Type B pancreatic cell (in vitro differentiated cells): ENCODE measurements at regions not wholly inside any gene's neighbourhood (a gene's known extent, or its start where the extent isn't known, plus 50 kb on each side); places are given as distances from the start of the nearest gene placed in this dataset.
"Not testable (repeated sequence)": the region's sequence is repeated elsewhere in the genome, so short reads cannot be mapped to it uniquely, and the experiment has no call there.

ENCODE experiments used
- DNase-seq: peaks from one replicate; pipeline ENCODE4 v3.0.0; 2021; ENCODE audit warnings: mixed read lengths; ENCODE audit not compliant: unreplicated experiment; ENCODE audit errors: extremely low spot score
- H3K27ac Mint-ChIP-seq: 2 replicates; pipeline ENCODE4 v1.8.0; 2021; ENCODE audit warnings: mild to moderate bottlenecking, mixed read lengths
- H3K27me3 Mint-ChIP-seq: 2 replicates; pipeline ENCODE4 v1.8.0; 2021; ENCODE audit warnings: mixed read lengths
- H3K36me3 Mint-ChIP-seq: 2 replicates; pipeline ENCODE4 v1.8.0; 2021; ENCODE audit warnings: mixed read lengths
- H3K4me1 Mint-ChIP-seq: one replicate; pipeline ENCODE4 v1.8.0; 2021; ENCODE audit warnings: mixed read lengths; ENCODE audit not compliant: unreplicated experiment
- H3K4me3 Mint-ChIP-seq: 2 replicates; pipeline ENCODE4 v1.8.0; 2021; ENCODE audit warnings: mild to moderate bottlenecking, mixed read lengths
- H3K9me3 Mint-ChIP-seq: 2 replicates; pipeline ENCODE4 v1.8.0; 2021; ENCODE audit warnings: mixed read lengths
- TF ChIP-seq, protein P1 (sequence below): fragments of 200-600 bp; sonication (generic); conservative IDR thresholded peaks from 2 replicates; pipeline ENCODE4 v1.5.0; 2021; ENCODE audit warnings: antibody characterized with exemption, mild to moderate bottlenecking

DNA sequence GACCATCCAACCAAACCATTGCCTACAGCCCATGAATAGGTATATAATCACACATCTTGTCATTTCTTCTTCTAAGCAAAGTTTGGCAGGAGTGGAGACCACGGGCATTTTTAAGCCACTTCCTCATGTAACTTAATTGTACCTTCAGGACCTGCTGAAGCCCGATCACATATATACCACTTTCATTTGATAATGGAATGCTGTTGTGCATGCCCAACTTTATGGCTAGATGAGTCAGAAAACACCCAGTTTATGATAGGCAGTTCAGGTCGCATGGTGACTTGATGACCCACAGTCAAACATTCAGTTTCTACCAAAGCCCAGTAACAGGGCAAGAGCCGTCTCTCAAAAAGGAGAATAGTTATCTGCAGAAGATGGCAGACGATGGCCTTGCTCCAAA lies 2295.0 kb upstream of the ACO1 start:
- Mint-ChIP-seq H3K9me3 (no peaks in the 10 kb centered on the region), H3K4me3 (no peak overlapping the region), H3K27ac (no peak overlapping the region), H3K4me1 (no peaks in the 10 kb centered on the region), H3K36me3 (no peaks in the 10 kb centered on the region), H3K27me3 (no peaks in the 10 kb centered on the region)
- DNase-seq, result no peak
- TF ChIP-seq, protein P1, sequence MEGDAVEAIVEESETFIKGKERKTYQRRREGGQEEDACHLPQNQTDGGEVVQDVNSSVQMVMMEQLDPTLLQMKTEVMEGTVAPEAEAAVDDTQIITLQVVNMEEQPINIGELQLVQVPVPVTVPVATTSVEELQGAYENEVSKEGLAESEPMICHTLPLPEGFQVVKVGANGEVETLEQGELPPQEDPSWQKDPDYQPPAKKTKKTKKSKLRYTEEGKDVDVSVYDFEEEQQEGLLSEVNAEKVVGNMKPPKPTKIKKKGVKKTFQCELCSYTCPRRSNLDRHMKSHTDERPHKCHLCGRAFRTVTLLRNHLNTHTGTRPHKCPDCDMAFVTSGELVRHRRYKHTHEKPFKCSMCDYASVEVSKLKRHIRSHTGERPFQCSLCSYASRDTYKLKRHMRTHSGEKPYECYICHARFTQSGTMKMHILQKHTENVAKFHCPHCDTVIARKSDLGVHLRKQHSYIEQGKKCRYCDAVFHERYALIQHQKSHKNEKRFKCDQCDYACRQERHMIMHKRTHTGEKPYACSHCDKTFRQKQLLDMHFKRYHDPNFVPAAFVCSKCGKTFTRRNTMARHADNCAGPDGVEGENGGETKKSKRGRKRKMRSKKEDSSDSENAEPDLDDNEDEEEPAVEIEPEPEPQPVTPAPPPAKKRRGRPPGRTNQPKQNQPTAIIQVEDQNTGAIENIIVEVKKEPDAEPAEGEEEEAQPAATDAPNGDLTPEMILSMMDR, result no peak

DNA sequence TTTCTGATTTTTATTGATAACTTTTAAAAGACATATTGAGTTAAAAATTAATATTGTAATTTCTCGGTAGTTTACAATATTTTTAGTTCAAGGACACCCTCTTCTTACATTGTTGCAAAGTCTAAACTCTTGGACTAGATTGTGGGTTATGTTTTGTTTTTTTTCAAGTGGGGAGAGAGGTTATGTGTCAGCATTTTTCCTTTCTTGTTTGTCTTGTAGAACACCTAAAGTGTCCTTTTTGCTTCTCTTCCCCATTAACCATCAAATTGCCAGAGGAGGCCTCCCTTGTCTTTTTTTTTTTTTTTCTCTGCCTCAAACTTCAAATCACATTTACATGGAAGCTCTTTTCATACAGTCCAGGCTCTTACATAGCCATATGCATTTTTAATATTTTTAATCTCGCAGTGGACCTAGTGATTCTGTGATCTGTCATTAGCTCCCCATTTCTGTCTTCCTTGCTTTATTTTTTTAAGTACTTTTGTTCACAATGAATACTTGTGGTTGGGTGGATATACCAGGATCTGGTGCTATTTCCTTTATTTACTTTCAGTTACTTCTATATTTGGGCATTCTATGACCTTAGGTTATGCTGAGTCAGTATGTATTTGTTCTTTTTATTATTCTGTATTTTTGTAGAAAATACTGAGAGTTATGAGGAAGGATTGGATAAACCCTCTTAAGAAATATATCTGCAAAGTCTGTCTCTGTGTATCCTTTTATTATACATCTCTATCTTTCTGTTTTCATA lies 2280.6 kb upstream of the ACO1 start:
- TF ChIP-seq, protein P1, result no peak
- H3K36me3 Mint-ChIP-seq, result no peaks in the 10 kb centered on the region
- H3K27me3 Mint-ChIP-seq, result no peaks in the 10 kb centered on the region
- H3K4me3 Mint-ChIP-seq, result no peak overlapping the region
- DNase-seq, result no peak
- no peak overlapping the region for H3K27ac Mint-ChIP-seq
- H3K9me3 Mint-ChIP-seq, result peaks cover 4% of the 10 kb centered on the region
- H3K4me1 Mint-ChIP-seq, result no peaks in the 10 kb centered on the region

DNA sequence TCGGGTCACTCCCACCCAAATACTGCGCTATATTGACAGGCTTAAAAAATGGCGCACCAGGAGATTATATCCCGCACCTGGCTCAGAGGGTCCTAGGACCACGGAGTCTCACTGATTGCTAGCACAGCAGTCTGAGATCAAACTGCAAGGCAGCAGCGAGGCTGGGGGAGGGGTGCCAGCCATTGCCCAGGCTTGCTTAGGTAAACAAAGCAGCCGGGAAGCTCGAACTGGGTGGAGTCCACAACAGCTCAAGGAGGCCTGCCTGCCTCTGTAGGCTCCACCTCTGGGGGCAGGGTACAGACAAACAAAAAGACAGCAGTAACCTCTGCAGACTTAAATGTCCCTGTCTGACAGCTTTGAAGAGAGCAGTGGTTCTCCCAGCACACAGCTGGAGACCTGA lies 2277.3 kb upstream of the ACO1 start:
- H3K4me3 Mint-ChIP-seq, H3K27ac Mint-ChIP-seq, H3K27me3 Mint-ChIP-seq, DNase-seq, H3K9me3 Mint-ChIP-seq, H3K36me3 Mint-ChIP-seq, H3K4me1 Mint-ChIP-seq: not testable (repeated sequence)

DNA sequence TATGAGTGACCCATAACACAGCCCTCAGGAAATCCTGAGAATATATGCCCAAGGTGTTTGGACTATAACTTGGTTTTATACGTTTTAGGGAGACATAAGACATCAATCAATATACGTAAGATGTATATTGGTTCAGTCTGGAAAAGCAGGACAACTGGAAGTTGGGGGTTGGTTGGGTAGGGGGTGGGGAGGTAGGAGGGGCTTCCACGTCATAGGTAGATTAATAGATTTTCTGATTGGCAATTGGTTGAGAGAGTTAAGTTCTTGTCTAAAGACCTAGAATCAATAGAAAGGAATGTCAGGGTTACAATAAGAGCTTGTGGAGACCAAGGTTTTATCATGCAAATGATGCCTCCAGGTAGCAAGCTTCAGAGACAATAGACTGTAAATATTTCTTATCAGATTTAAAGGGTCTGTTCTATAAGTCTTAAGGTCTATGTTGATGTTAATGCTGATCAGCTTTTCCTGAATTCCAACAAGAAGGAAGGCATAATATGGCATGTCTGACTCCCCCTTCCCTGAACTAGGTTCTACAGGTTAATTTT lies 2267.7 kb upstream of the ACO1 start:
- H3K4me3 Mint-ChIP-seq, result no peak overlapping the region
- no peaks in the 10 kb centered on the region for H3K9me3 Mint-ChIP-seq
- H3K36me3 Mint-ChIP-seq, result no peaks in the 10 kb centered on the region
- H3K27ac Mint-ChIP-seq, result no peak overlapping the region
- TF ChIP-seq, protein P1, result no peak
- no peaks in the 10 kb centered on the region for H3K27me3 Mint-ChIP-seq
- no peaks in the 10 kb centered on the region for H3K4me1 Mint-ChIP-seq
- no peak for DNase-seq

DNA sequence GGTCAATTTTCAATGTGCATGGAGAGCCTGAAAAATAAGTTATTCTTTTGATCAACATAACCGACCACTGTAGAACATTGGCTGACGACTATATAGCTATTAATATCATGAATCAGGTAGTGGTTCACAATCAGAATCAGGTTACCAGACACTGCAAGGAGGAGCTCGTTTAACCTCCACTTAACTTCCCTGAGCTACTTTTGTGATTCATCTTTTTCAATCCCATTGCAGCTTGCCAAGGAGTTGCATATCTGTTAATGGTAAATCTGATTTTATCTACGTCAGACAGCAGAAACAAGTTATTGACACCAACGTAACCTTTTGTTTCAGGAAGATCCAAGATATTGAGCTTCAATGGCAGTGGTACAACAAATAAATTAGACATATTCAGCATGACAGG lies 2263.8 kb upstream of the ACO1 start:
- H3K27me3 Mint-ChIP-seq, result no peaks in the 10 kb centered on the region
- TF ChIP-seq, protein P1, result no peak
- no peaks in the 10 kb centered on the region for H3K9me3 Mint-ChIP-seq
- no peak overlapping the region for H3K27ac Mint-ChIP-seq
- no peak overlapping the region for H3K4me3 Mint-ChIP-seq
- DNase-seq, result no peak
- no peaks in the 10 kb centered on the region for H3K36me3 Mint-ChIP-seq
- H3K4me1 Mint-ChIP-seq, result no peaks in the 10 kb centered on the region

DNA sequence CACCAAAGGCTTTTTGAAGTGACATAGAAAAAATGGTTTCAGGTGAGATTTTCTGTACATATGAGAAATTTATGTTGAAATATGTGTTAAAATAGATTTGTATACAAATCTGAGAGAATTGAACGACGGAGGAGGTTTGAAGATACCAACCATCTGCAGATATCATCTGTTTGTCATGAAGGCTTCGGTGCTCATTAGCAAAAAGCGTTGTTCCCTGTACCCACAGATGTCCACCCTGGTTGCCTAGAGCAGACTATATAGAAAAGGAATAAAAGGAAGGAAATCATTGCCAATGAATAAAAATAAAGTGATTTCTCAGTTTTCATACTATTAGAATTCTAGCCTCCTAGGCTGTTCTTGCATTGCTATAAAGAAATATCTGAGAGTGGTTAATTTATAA lies 2262.8 kb upstream of the ACO1 start:
- Mint-ChIP-seq H3K4me1 (no peaks in the 10 kb centered on the region), H3K9me3 (no peaks in the 10 kb centered on the region), H3K27me3 (no peaks in the 10 kb centered on the region)

More for the DNA sequence above, 2262.8 kb upstream of the ACO1 start:
- Mint-ChIP-seq H3K27ac (no peak overlapping the region), H3K36me3 (no peaks in the 10 kb centered on the region), H3K4me3 (no peak overlapping the region)
- TF ChIP-seq, protein P1, result no peak
- no peak for DNase-seq
